GM12878 (cell line): ENCODE measurements at regions not wholly inside any gene's neighbourhood (a gene's known extent, or its start where the extent isn't known, plus 50 kb on each side); places are given as distances from the start of the nearest gene placed in this dataset.

Experiments used
- BRCA1 ChIP-seq: IDR thresholded peaks from 2 replicates; pipeline ENCODE4 v1.6.1; 2011; ENCODE audit warnings: low read depth, low read length, improper control_type of control experiment
- CTCF ChIP-seq, 3 experiments: IDR thresholded peaks in 2 of 3; conservative IDR thresholded peaks in 1 of 3; 2 replicates each; pipeline ENCODE4 v1.5.1; 2011; ENCODE audit warnings: low read depth in 3 of 3, low read length in 3 of 3, mild to moderate bottlenecking in 3 of 3, control low read depth in 2 of 3, moderate library complexity in 2 of 3, inconsistent platforms in 1 of 3, mixed read lengths in 1 of 3; ENCODE audit not compliant: control insufficient read depth in 2 of 3, insufficient read depth in 1 of 3; ENCODE audit errors: extremely low read depth in 1 of 3
- POLR2AphosphoS5 ChIP-seq: IDR thresholded peaks from 2 replicates; pipeline ENCODE4 v1.6.1; 2011; ENCODE audit warnings: mild to moderate bottlenecking, low read length, inconsistent platforms
- SPI1 ChIP-seq: IDR thresholded peaks from 2 replicates; pipeline ENCODE4 v1.6.1; 2011; ENCODE audit warnings: low read depth, mild to moderate bottlenecking, low read length, moderate library complexity, borderline replicate concordance; ENCODE audit not compliant: insufficient read depth
- TCF3 ChIP-seq: IDR thresholded peaks from 2 replicates; pipeline ENCODE4 v1.6.1; 2012; ENCODE audit warnings: low read depth, mild to moderate bottlenecking, low read length, borderline replicate concordance; ENCODE audit not compliant: insufficient read depth

- TF ChIP-seq CTCF (IDR thresholded peaks at IDR 0.05 in 2 of 3, conservative IDR thresholded peaks at IDR 0.05 in 1 of 3; ENCODE audit: control insufficient read depth in 2 of 3, extremely low read depth in 1 of 3, insufficient read depth in 1 of 3, low read depth in 3 of 3, low read length in 3 of 3) (no peak), POLR2AphosphoS5 (no peak), TCF3 (no peak), BRCA1 (no peak), SPI1 (no peak)
Observed at GRCh38 chr4:165560941-165561340, 182.1 kb downstream of the CPE start.
